D721Med (cell line): ENCODE measurements at regions not wholly inside any gene's neighbourhood (a gene's known extent, or its start where the extent isn't known, plus 50 kb on each side); places are given as distances from the start of the nearest gene placed in this dataset.
A peak's percentile ranks its signal among the peaks of the same experiment; 100 is the strongest.

Experiments used
- DNase-seq: peaks from one replicate; pipeline ENCODE4 v3.0.0; 2011; ENCODE audit warnings: low spot score; ENCODE audit not compliant: insufficient read length
- FAIRE-seq: peaks from 2 replicates; lab custom pipeline; 2011; peaks lifted over from hg19 to GRCh38; lab: Jason Lieb, UNC
- CTCF ChIP-seq: IDR thresholded peaks from 2 replicates; pipeline ENCODE4 v1.5.1; 2012; ENCODE audit warnings: mild to moderate bottlenecking, control low read depth; ENCODE audit not compliant: insufficient read depth; ENCODE audit errors: missing control alignments

- DNase-seq (peak; percentile 17), FAIRE-seq (peak; percentile 91)
- no peak for TF ChIP-seq CTCF
Observed at GRCh38 chr4:153850533-153851280, 61.8 kb upstream of the SFRP2 start.

DNA sequence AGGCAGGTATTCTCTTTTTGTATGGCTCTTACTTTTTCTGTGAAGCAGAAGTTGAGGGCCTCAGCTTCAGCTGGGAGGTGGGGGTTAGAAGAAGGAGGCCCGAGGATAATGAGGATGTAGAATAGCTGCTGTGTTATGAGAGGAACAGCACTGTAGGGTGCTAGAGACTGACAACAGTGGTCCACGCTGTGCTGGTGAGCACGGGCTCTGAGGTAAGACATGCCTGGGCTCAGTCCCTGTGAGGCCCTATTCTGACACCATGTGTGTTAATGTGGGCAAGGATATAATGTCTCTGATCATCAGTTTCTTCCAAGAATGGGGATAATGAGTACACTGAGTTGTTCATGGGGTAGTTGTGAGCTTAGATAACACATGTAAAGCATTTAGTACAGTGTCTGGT, 55.3 kb upstream of the SFRP2 start:
- TF ChIP-seq CTCF: no peak

More for the DNA sequence above, 55.3 kb upstream of the SFRP2 start:
- DNase-seq (no peak), FAIRE-seq (no peak)
